HG02588 (cell line): ENCODE measurements at regions not wholly inside any gene's neighbourhood (a gene's known extent, or its start where the extent isn't known, plus 50 kb on each side); places are given as distances from the start of the nearest gene placed in this dataset.
"Not testable (repeated sequence)": the region's sequence is repeated elsewhere in the genome, so short reads cannot be mapped to it uniquely, and the experiment has no call there.

Experiments used
- ATAC-seq: cut with Tn5 transposase; IDR thresholded peaks from one replicate; pipeline ENCODE4 v1.9.1; 2021; ENCODE audit warnings: mild to moderate bottlenecking, moderate library complexity; ENCODE audit not compliant: unreplicated experiment

- ATAC-seq, result no peak
Measured at GRCh38 chr11:36775756-36776155, 177.7 kb upstream of the RAG2 start.

GRCh38 chr11:36775130-36775529, 177.1 kb upstream of the RAG2 start:
- ATAC-seq, result no peak

GRCh38 chr11:36774603-36775002, 176.6 kb upstream of the RAG2 start:
- ATAC-seq, result no peak

GRCh38 chr11:36763187-36763586, 165.2 kb upstream of the RAG2 start:
- no peak for ATAC-seq

GRCh38 chr11:36757075-36757474, 159.0 kb upstream of the RAG2 start:
- ATAC-seq, result no peak

GRCh38 chr11:36753960-36754359, 155.9 kb upstream of the RAG2 start:
- no peak for ATAC-seq

- no peak for ATAC-seq
Measured at GRCh38 chr11:36751996-36752395, 154.0 kb upstream of the RAG2 start.

GRCh38 chr11:36751335-36751781, 153.3 kb upstream of the RAG2 start:
- ATAC-seq, result no peak

GRCh38 chr11:36750349-36750748, 152.3 kb upstream of the RAG2 start:
- no peak for ATAC-seq

- ATAC-seq, result no peak
Measured at GRCh38 chr11:36748836-36749235, 150.8 kb upstream of the RAG2 start.

- peak; percentile 87 for ATAC-seq
Measured at GRCh38 chr11:36746886-36747710, 149.1 kb upstream of the RAG2 start.

- ATAC-seq, result no peak
Measured at GRCh38 chr11:36744375-36745168, 146.5 kb upstream of the RAG2 start.

GRCh38 chr11:36743039-36743438, 145.0 kb upstream of the RAG2 start:
- ATAC-seq, result peak; percentile 61

GRCh38 chr11:36741515-36741914, 143.5 kb upstream of the RAG2 start:
- no peak for ATAC-seq

GRCh38 chr11:36738292-36738861, 140.3 kb upstream of the RAG2 start:
- no peak for ATAC-seq

- no peak for ATAC-seq
Measured at GRCh38 chr11:36736103-36736502, 138.1 kb upstream of the RAG2 start.

- not testable (repeated sequence) for ATAC-seq
Measured at GRCh38 chr11:36733721-36734120, 135.7 kb upstream of the RAG2 start.

GRCh38 chr11:36730761-36731160, 132.7 kb upstream of the RAG2 start:
- no peak for ATAC-seq

- no peak for ATAC-seq
Measured at GRCh38 chr11:36729825-36730224, 131.8 kb upstream of the RAG2 start.

- ATAC-seq, result no peak
Measured at GRCh38 chr11:36726420-36726819, 128.4 kb upstream of the RAG2 start.

GRCh38 chr11:36724742-36725385, 126.8 kb upstream of the RAG2 start:
- ATAC-seq, result peak; percentile 63
